Glutamatergic neuron (in vitro differentiated cells): ENCODE measurements at regions not wholly inside any gene's neighbourhood (a gene's known extent, or its start where the extent isn't known, plus 50 kb on each side); places are given as distances from the start of the nearest gene placed in this dataset.

Experiments used
- DNase-seq: peaks from one replicate; pipeline ENCODE4 v3.0.0; 2022
- H3K27ac Mint-ChIP-seq: one replicate; pipeline ENCODE4 v1.8.0; 2020; ENCODE audit warnings: mild to moderate bottlenecking, mixed read lengths, inconsistent platforms; ENCODE audit not compliant: unreplicated experiment
- H3K27me3 Mint-ChIP-seq: one replicate; pipeline ENCODE4 v1.8.0; 2020; ENCODE audit warnings: mild to moderate bottlenecking, moderate library complexity, mixed read lengths, inconsistent platforms; ENCODE audit not compliant: unreplicated experiment
- H3K36me3 Mint-ChIP-seq: one replicate; pipeline ENCODE4 v1.8.0; 2020; ENCODE audit warnings: mild to moderate bottlenecking, mixed read lengths, inconsistent platforms; ENCODE audit not compliant: unreplicated experiment
- H3K4me1 Mint-ChIP-seq: one replicate; pipeline ENCODE4 v1.8.0; 2020; ENCODE audit warnings: mild to moderate bottlenecking, low read depth, mixed read lengths, inconsistent platforms; ENCODE audit not compliant: unreplicated experiment
- H3K4me3 Mint-ChIP-seq: one replicate; pipeline ENCODE4 v1.8.0; 2020; ENCODE audit warnings: mild to moderate bottlenecking, mixed read lengths, inconsistent platforms; ENCODE audit not compliant: unreplicated experiment
- H3K9me3 Mint-ChIP-seq: one replicate; pipeline ENCODE4 v1.8.0; 2020; ENCODE audit warnings: mild to moderate bottlenecking, moderate library complexity, mixed read lengths, inconsistent platforms; ENCODE audit not compliant: unreplicated experiment
- CTCF ChIP-seq: fragments of 200-600 bp; sonication (generic); IDR thresholded peaks from one replicate; pipeline ENCODE4 v1.5.0; 2021; ENCODE audit not compliant: partially characterized antibody, unreplicated experiment

DNA sequence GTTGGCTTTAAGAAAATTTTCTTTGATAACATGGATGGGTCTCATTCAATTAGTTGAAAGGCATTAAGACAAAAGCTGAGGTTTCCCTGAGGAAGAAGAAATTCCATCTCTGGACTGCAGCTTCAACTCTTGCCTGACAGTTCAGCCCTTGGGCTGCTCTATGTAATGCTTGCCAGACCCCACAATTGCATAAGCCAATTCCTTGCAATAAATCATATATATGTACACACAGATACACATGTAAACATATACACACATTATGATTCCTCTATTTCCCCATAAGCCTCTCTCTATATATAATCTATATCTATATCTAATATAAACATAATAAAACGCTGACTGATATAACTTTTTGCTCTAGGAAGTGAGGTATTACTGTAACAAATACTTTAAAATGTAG, 301.5 kb upstream of the PRMT6 start:
- TF ChIP-seq CTCF, result no peak
- H3K9me3 Mint-ChIP-seq, result no peaks in the 10 kb centered on the region
- no peaks in the 10 kb centered on the region for H3K36me3 Mint-ChIP-seq
- H3K27me3 Mint-ChIP-seq, result no peaks in the 10 kb centered on the region
- H3K27ac Mint-ChIP-seq, result no peak overlapping the region
- H3K4me3 Mint-ChIP-seq, result no peak overlapping the region
- no peak for DNase-seq
- H3K4me1 Mint-ChIP-seq, result peaks cover 3% of the 10 kb centered on the region

GRCh38 chr1:106755682-106756406, 300.6 kb upstream of the PRMT6 start:
- no peaks in the 10 kb centered on the region for H3K27me3 Mint-ChIP-seq
- H3K4me3 Mint-ChIP-seq, result no peak overlapping the region
- no peaks in the 10 kb centered on the region for H3K4me1 Mint-ChIP-seq
- H3K9me3 Mint-ChIP-seq, result no peaks in the 10 kb centered on the region
- no peak overlapping the region for H3K27ac Mint-ChIP-seq
- no peak for TF ChIP-seq CTCF
- H3K36me3 Mint-ChIP-seq, result no peaks in the 10 kb centered on the region
- no peak for DNase-seq

GRCh38 chr1:106756752-106757151, 299.7 kb upstream of the PRMT6 start:
- H3K9me3 Mint-ChIP-seq, result no peaks in the 10 kb centered on the region
- H3K27ac Mint-ChIP-seq, result no peak overlapping the region
- no peak overlapping the region for H3K4me3 Mint-ChIP-seq
- H3K27me3 Mint-ChIP-seq, result no peaks in the 10 kb centered on the region
- TF ChIP-seq CTCF, result no peak
- no peaks in the 10 kb centered on the region for H3K4me1 Mint-ChIP-seq
- DNase-seq, result no peak
- no peaks in the 10 kb centered on the region for H3K36me3 Mint-ChIP-seq

DNA sequence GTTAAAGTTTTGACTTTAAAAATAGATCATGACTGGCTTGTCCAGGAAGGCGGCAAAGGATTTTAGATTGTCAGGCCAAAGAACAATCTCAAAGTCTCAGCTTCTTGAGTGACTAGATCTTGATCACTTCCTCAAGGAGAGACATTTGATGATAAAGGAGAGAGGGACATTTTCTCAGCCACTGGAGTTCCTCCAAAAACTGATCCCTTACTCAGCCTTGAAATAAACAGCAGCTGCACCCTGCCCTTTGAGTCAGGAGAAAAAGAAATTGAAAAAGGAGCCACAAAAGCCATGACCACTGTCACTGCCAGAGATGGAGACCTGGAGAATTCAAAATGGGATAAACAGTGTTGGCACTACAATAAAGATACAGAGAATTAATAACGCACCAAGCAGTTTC, 288.4 kb upstream of the PRMT6 start:
- H3K27me3 Mint-ChIP-seq, result no peaks in the 10 kb centered on the region
- H3K27ac Mint-ChIP-seq, result no peak overlapping the region
- TF ChIP-seq CTCF, result no peak
- peaks cover 2% of the 10 kb centered on the region for H3K9me3 Mint-ChIP-seq
- no peaks in the 10 kb centered on the region for H3K4me1 Mint-ChIP-seq
- no peak overlapping the region for H3K4me3 Mint-ChIP-seq
- DNase-seq, result no peak
- H3K36me3 Mint-ChIP-seq, result no peaks in the 10 kb centered on the region

DNA sequence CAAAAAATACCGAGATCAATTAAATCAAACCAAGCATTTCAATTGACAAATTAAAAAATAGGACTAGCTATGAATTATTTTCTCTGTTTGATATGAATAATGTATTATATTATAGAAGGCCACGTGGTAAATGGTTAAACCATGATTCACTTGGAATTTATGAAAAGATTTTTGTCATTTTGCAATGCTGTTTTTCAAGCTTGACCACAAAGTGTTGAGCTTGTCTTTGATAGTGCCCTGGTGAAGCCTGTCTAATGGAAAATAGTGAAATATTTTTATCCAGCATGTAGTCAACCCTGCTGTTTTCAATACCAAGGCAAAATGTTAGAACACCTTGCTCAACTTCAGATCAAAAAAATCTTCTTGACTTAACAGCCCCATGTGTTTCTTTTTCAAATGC, 288.0 kb upstream of the PRMT6 start:
- no peak for TF ChIP-seq CTCF
- no peaks in the 10 kb centered on the region for H3K36me3 Mint-ChIP-seq
- no peak overlapping the region for H3K4me3 Mint-ChIP-seq
- H3K9me3 Mint-ChIP-seq, result peaks cover 3% of the 10 kb centered on the region
- no peaks in the 10 kb centered on the region for H3K4me1 Mint-ChIP-seq
- no peak for DNase-seq
- no peak overlapping the region for H3K27ac Mint-ChIP-seq
- H3K27me3 Mint-ChIP-seq, result no peaks in the 10 kb centered on the region
